ENCODE measurements at regions not wholly inside any gene's neighbourhood (a gene's known extent, or its start where the extent isn't known, plus 50 kb on each side); places are given as distances from the start of the nearest gene placed in this dataset.

DNA sequence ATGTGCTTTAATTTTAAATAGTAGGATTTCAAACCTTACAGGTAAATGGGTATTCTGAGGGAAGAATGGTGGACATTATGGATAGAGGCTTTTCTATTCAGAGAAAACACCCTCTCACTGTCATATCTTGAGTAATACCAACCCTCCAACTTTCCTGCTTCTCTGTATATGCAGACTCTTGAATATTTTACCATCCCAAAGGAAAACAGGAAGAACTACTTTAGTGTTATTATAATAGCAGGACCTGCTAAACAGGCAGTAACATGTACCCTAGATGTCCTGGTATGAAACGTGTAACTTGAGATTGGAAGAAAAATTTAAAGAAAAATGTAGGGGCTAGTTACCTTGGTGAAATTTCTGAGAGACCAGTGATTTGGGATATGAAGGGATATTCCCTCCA is 82.9 kb upstream of the TRHDE start:
- H2AFZ ChIP-seq (ENCODE audit: low read length), result no peak overlapping the region
- no peaks in the 10 kb centered on the region; the same call in 1 of the 2 replicates for H3K4me1 ChIP-seq (ENCODE audit: insufficient read depth, low read length)
- no peak overlapping the region for H3K9ac ChIP-seq (ENCODE audit: extremely low read depth, insufficient read length, low read length)
- Mint-ChIP-seq H3K36me3 (ENCODE audit: insufficient read depth in 1 of 3, low read depth in 3 of 3) (no peaks in the 10 kb centered on the region), H3K27ac (no peak overlapping the region), H3K4me3 (no peak overlapping the region), H3K9me3 (no peaks in the 10 kb centered on the region; a peak in 1 of 5 replicates), H3K27me3 (ENCODE audit: low read depth) (no peaks in the 10 kb centered on the region), H3K4me1 (peaks cover 10 to 12% of the 10 kb centered on the region in 2 experiments)
- TF ChIP-seq, protein P1, sequence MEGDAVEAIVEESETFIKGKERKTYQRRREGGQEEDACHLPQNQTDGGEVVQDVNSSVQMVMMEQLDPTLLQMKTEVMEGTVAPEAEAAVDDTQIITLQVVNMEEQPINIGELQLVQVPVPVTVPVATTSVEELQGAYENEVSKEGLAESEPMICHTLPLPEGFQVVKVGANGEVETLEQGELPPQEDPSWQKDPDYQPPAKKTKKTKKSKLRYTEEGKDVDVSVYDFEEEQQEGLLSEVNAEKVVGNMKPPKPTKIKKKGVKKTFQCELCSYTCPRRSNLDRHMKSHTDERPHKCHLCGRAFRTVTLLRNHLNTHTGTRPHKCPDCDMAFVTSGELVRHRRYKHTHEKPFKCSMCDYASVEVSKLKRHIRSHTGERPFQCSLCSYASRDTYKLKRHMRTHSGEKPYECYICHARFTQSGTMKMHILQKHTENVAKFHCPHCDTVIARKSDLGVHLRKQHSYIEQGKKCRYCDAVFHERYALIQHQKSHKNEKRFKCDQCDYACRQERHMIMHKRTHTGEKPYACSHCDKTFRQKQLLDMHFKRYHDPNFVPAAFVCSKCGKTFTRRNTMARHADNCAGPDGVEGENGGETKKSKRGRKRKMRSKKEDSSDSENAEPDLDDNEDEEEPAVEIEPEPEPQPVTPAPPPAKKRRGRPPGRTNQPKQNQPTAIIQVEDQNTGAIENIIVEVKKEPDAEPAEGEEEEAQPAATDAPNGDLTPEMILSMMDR (conservative IDR thresholded peaks at IDR 0.05), result no peak
- no peak overlapping the region for H2BK20ac ChIP-seq (ENCODE audit: low read depth, low read length, poor library complexity, severe bottlenecking)
- H3K4ac ChIP-seq (ENCODE audit: low read depth, low read length), result no peak overlapping the region
- no peak for DNase-seq
- H3T11ph ChIP-seq (ENCODE audit: low read length), result no peak overlapping the region
- H3K27me3 ChIP-seq (ENCODE audit: insufficient read depth, low read length), result no peaks in the 10 kb centered on the region
- H3K79me2 ChIP-seq (ENCODE audit: insufficient read depth, low read length), result no peaks in the 10 kb centered on the region
- no peak overlapping the region for H3K23ac ChIP-seq (ENCODE audit: insufficient read length, low read depth, low read length)
- H3K27ac ChIP-seq (ENCODE audit: insufficient read length, low read depth, low read length), result no peak overlapping the region
- H2BK5ac ChIP-seq (ENCODE audit: insufficient read length, low read length), result no peak overlapping the region
- no peak overlapping the region for H4K8ac ChIP-seq (replicated peaks; ENCODE audit: insufficient read length, low read depth, low read length)
- no peak overlapping the region for H4K91ac ChIP-seq (ENCODE audit: insufficient read length, low read depth, low read length)
- H3K9me3 ChIP-seq (ENCODE audit: control insufficient read depth, low read depth, low read length), result no peaks in the 10 kb centered on the region
- no peak overlapping the region for H2BK15ac ChIP-seq (ENCODE audit: low read depth, low read length)
- H2BK120ac ChIP-seq (ENCODE audit: low read depth, low read length, poor library complexity, severe bottlenecking), result no peak overlapping the region
- H3K18ac ChIP-seq (ENCODE audit: insufficient read length, low read depth, low read length), result no peak overlapping the region
- no peak overlapping the region for H3K4me2 ChIP-seq (ENCODE audit: insufficient read depth, insufficient read length, low read length)
- no peak overlapping the region for H3K14ac ChIP-seq (ENCODE audit: insufficient read depth, low read length)
- no peak overlapping the region for H2BK12ac ChIP-seq (ENCODE audit: insufficient read length, low read depth, low read length)
- no CpG with 5 or more reads among the region's 1 CpG for WGBS (ENCODE audit: extremely low coverage, insufficient read length, low lambda C conversion rate)
- H4K20me1 ChIP-seq (ENCODE audit: control insufficient read depth, insufficient read depth, insufficient read length), result no peaks in the 10 kb centered on the region
- H3K23me2 ChIP-seq (ENCODE audit: insufficient read length, low read depth, low read length, poor library complexity, severe bottlenecking), result no peaks in the 10 kb centered on the region
- H3K79me1 ChIP-seq (ENCODE audit: insufficient read depth, low read depth, low read length, poor library complexity, severe bottlenecking), result no peaks in the 10 kb centered on the region
- no peak overlapping the region for H2AK5ac ChIP-seq (ENCODE audit: insufficient read length, low read length)
- H4K5ac ChIP-seq (ENCODE audit: insufficient read length, low read depth, low read length), result no peak overlapping the region
- H3K56ac ChIP-seq (ENCODE audit: insufficient read length, low read depth, low read length), result no peak overlapping the region

Data from H9 (cell line).